ENCODE measurements at regions not wholly inside any gene's neighbourhood (a gene's known extent, or its start where the extent isn't known, plus 50 kb on each side); places are given as distances from the start of the nearest gene placed in this dataset.

GRCh38 chr13:84418041-84418440, 535.8 kb upstream of the SLITRK1 start:
- Histone ChIP-seq H3K4me1 (no peaks in the 10 kb centered on the region), H3K27me3 (no peaks in the 10 kb centered on the region), H3K36me3 (no peaks in the 10 kb centered on the region), H3K9me3 (no peaks in the 10 kb centered on the region), H3K4me3 (ENCODE audit: low read depth, low read length) (no peak overlapping the region)
- no peak for DNase-seq
- no peak for TF ChIP-seq CTCF (IDR thresholded peaks at IDR 0.05; ENCODE audit: low read depth, low read length)

- DNase-seq: no peak
- no peak overlapping the region for H3K4me3 ChIP-seq (ENCODE audit: low read depth, low read length)
- H3K9me3 ChIP-seq: no peaks in the 10 kb centered on the region
- no peaks in the 10 kb centered on the region for H3K27me3 ChIP-seq
- H3K36me3 ChIP-seq: no peaks in the 10 kb centered on the region
- H3K4me1 ChIP-seq: no peaks in the 10 kb centered on the region
- TF ChIP-seq CTCF (IDR thresholded peaks at IDR 0.05; ENCODE audit: low read depth, low read length): no peak
Measured at GRCh38 chr13:84417416-84417815, 535.1 kb upstream of the SLITRK1 start.

- DNase-seq: no peak
- Histone ChIP-seq H3K9me3 (no peaks in the 10 kb centered on the region), H3K27me3 (no peaks in the 10 kb centered on the region), H3K4me1 (no peaks in the 10 kb centered on the region), H3K36me3 (no peaks in the 10 kb centered on the region), H3K4me3 (ENCODE audit: low read depth, low read length) (no peak overlapping the region)
- no peak for TF ChIP-seq CTCF (IDR thresholded peaks at IDR 0.05; ENCODE audit: low read depth, low read length)
Measured at GRCh38 chr13:84413016-84413415, 530.7 kb upstream of the SLITRK1 start.

GRCh38 chr13:84405286-84405685, 523.0 kb upstream of the SLITRK1 start:
- no peaks in the 10 kb centered on the region for H3K4me1 ChIP-seq
- DNase-seq: no peak
- no peaks in the 10 kb centered on the region for H3K27me3 ChIP-seq
- TF ChIP-seq CTCF (IDR thresholded peaks at IDR 0.05; ENCODE audit: low read depth, low read length): no peak
- H3K36me3 ChIP-seq: no peaks in the 10 kb centered on the region
- H3K9me3 ChIP-seq: no peaks in the 10 kb centered on the region
- no peak overlapping the region for H3K4me3 ChIP-seq (ENCODE audit: low read depth, low read length)

- no peaks in the 10 kb centered on the region for H3K9me3 ChIP-seq
- no peaks in the 10 kb centered on the region for H3K4me1 ChIP-seq
- H3K27me3 ChIP-seq: no peaks in the 10 kb centered on the region
- no peak for TF ChIP-seq CTCF (IDR thresholded peaks at IDR 0.05; ENCODE audit: low read depth, low read length)
- no peaks in the 10 kb centered on the region for H3K36me3 ChIP-seq
- no peak for DNase-seq
- no peak overlapping the region for H3K4me3 ChIP-seq (ENCODE audit: low read depth, low read length)
Measured at GRCh38 chr13:84400706-84401105, 518.4 kb upstream of the SLITRK1 start.

GRCh38 chr13:84399320-84400085, 517.2 kb upstream of the SLITRK1 start:
- no peak for DNase-seq
- no peaks in the 10 kb centered on the region for H3K4me1 ChIP-seq
- H3K9me3 ChIP-seq: no peaks in the 10 kb centered on the region
- TF ChIP-seq CTCF (IDR thresholded peaks at IDR 0.05; ENCODE audit: low read depth, low read length): no peak
- H3K27me3 ChIP-seq: no peaks in the 10 kb centered on the region
- H3K36me3 ChIP-seq: no peaks in the 10 kb centered on the region
- no peak overlapping the region for H3K4me3 ChIP-seq (ENCODE audit: low read depth, low read length)

All from BE2C (cell line).